ENCODE measurements at regions not wholly inside any gene's neighbourhood (a gene's known extent, or its start where the extent isn't known, plus 50 kb on each side); places are given as distances from the start of the nearest gene placed in this dataset.

DNA sequence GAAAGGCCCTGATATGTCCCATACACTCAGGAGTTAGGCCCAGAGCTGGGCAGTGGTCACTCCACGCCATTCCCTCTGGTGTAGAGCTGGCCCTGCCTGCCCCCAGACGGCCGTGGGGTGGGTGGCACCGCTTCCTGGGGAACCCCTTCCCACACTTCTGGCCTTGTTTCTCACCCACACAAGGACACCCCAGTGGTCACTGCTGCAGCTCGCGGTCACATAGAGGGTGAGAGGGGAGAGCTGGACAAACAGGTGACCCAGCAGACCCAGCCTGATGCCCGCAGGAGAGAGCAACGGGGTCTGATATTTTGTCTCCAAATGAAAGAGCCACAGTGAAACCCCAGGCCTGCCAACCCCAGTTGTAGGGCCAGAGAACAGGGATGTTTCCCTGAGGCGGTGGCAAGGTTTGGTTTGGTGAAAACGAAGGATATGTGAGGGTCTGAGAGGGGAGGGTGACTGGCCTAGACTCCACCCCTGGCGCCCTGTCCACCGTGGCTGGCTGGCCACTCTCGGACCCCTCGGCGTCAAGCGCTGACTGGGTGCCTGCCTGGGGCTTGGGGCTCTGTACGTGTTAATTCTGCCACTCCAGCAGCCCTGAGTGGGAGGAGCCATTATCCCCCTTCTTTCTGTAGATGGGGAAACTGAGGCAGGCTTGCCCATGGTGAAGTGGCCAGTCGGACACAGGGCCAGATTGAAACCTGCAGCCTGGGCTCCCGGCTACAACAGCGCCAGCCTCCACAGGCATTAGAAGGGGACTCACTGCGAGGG, 71.0 kb upstream of the PPARA start:
- DNase-seq = no peak

DNA sequence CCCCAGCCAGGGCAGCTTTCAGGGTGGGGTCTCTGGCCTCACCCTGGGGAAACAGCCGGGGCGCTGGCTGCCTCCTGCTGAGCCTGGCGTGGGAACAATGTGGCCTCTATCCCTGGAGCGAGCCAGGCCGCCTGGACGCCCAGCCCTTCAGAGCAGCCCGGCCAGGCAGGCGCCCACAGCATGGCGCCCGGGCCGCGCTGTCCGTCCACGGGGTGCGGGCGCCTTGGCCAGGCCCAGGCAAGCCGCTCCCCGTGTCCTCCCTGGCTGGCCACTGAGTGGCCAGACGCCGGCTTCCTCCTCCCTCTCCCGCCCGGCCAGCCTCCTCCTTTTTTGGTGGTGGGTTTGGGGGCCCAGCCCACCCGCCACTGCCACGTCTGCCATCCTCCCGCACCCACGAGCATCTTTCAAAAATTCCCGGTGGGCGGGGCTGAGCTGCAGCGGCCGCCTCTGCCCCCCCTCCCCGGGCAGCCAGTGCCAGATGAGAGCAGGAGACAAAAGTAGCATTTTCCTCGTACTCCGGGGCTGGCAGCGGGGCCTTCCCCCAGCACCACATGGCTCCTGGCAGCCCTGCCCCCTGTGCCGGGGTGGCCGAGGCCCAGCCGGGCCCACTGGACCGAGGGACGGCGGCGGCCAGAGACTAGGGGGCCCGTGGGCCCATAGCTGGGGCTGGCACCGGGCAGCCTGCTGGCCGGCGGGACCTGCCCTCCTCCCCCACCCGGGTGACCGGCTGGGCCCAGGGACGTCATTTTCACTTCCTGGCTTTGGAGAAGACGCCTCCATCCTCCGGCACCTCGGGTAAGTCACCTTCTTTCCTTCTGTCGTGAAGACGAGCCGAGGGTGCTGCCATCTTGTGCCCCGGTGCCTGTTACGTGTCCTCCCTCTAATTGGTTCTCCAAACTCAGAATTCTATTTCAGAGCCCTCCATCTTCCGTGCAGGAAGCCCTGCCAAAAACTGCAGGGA, 70.2 kb upstream of the PPARA start:
- DNase-seq = no peak

DNA sequence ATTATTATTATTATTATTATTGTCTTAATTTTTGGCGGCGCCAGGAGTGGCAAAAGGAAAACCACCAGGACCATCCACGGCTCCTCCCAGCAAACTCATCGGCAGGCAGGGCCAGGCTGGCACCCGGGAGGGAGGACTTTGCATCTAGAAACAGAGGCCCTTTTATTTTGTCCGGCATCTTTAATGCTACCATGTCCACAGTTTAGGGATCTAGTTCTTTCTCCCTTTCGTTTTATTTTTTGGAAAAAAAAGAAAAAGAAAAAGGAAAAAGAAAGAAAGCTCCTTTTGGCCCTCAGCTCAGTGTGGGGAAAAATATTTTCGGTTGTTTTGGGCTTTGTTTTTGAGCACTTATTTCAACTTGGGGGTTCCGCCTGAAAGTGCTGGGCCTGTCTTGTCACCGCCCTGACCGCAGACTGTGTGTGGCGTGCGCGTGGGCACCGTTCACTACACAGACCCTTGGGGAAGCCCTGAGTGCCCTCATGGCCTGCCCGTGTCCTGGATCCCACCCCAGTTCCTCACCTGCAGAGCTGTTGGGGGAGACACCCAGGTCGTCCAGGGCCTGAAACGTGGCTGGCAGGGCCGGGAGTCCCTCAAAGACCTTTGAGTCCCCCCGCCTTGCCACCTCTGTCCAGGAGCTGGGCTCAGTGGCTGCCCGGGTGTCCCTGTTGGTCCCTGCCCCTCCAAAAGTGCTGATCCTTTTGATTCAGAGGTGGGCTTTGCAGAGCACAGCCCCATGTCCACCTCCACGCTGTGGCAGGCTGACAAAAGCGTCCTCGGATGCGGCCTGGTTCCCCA, 69.1 kb upstream of the PPARA start:
- no peak for DNase-seq

DNA sequence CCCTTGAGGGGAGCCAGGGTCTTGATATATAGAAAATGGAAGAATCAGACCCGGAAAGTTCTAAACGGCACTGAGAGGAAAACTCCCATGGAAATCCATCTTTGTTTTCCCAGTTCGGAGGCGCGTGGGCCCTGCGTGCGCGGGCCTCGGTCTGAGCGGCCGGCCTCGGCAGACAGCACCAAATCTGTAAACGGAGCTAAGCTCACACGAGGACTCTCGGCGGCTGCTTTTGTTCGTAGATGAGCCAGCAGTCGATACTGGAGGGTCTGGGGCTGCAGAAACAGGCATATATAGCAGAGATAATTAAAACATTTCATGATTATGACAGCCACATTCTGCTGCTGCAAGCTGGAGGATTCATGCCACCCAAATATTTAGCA, 68.5 kb upstream of the PPARA start:
- DNase-seq = no peak

DNA sequence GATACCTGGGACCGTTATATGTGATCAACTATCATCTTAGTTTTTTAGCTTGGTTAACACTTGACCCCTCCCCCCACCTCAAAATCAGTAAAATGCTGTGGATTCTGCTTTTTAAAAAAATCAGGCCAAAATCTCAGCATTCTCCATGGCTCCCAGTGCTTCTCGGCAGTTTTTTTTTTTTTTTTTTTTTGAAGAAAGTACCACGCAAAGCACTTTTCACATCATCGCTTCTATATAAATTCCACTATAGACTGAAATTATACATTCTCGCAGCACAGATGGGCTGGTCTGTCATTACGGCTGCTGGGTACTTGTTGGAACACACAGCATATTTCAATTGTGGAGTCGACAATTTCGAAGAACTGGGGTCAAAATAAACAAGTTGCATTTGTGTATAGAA, 67.7 kb upstream of the PPARA start:
- no peak for DNase-seq

DNA sequence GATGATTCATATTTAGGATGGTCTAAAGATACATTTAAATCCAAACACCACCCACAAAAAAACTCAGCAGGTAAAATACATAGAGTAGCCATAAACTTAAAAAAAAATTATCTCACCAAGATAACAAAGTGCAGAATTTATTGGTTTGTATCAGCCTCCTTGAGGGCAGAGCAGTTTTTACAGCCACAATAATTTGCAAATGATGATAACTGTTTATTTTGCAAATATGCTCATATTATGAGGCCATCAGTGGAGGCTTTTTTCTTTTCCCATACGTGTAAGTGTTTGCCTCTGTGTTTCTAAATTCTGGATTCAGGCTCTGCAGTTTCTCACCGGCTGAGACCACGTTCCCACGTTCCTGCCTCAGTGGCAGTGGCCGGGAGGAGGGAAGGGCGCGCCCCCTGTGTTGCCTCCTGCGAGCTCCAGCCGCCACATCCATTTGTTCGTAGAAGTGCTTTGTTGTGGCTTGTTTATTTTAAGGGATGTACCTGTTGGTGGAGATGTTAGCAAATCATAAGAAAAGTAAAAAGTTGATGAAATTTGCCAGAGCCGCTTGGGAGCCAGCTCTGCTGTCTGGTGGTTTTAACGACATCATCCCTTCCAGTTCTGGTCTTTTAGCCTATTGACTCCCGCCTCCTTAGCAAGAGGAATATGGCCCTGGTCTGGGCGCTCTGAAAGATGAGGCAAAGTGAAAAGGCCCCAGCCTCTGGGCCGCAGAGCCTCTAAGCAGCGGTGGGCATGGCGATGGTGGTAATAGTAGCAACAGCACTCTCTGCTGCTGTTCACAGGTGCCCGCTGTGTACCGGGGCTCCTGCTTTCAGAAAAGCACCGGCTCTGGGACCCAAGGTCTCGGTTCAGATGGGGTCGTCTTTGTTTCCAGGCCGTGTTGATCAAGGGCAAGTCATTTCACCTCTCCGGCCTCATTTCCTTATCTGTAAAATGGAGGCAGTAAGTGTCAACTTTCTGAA, 66.7 kb upstream of the PPARA start:
- DNase-seq = no peak

DNA sequence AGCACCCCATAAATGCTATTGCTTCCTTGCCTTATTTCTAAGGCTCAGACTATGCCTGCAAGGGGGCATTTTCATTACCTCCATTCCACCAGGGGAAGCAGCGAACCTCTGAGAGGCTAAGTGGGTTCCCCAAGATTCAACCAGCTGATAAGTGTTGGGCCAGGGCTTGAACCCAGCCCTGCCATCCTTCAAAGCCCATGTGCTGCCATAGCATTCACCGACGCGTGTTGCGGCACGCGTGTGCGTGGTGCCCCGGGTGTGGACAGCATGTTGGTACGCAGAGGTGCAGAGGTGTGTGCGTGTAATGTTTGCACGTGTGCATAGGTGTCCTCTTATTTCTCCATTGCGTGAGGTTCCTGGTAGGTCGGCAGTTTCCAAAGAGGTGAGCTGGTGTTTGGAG, 66.0 kb upstream of the PPARA start:
- no peak for DNase-seq

DNA sequence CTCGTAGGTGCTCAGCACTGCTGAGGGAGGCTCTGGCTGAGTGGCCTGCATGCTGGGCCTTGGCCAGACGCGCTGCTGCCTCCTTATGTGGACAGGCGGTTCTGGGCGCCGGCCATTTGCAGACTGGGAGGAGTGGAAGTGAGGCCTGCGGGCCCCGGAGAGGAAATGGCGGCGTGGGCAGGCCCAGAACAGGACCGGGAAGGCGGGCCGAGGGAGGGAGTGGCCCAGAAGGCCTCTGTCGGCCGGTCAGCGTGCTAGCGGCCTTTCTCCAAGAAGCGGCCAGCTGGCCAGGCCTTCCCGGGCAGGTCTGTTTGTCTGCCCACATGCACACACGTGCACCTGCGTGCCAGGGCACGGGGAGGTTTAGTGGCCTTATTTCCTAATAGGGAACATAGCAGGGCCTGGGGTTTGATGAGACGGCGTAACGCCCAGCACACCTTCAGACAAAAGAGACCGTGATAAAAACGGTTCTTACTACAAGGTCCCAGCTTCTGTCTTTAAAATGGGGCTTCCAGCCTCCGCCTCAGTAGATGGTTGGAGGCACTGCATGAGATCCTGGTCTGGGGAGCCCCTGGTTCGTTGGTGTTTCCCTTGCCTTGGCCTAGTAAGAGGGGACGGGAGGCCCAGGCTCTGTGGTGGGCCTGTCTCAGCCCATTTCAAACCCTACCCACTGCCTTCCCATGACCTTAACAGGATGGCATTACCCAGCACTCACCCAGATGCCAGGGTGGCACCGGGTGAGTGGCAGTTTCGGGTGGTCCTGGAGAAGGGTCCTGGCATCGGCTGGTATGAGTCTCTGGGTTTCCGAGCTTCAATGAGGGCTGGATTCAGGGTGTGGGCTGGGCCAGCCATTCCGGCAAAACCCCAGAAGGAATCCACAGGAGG, 65.1 kb upstream of the PPARA start:
- DNase-seq = no peak

DNA sequence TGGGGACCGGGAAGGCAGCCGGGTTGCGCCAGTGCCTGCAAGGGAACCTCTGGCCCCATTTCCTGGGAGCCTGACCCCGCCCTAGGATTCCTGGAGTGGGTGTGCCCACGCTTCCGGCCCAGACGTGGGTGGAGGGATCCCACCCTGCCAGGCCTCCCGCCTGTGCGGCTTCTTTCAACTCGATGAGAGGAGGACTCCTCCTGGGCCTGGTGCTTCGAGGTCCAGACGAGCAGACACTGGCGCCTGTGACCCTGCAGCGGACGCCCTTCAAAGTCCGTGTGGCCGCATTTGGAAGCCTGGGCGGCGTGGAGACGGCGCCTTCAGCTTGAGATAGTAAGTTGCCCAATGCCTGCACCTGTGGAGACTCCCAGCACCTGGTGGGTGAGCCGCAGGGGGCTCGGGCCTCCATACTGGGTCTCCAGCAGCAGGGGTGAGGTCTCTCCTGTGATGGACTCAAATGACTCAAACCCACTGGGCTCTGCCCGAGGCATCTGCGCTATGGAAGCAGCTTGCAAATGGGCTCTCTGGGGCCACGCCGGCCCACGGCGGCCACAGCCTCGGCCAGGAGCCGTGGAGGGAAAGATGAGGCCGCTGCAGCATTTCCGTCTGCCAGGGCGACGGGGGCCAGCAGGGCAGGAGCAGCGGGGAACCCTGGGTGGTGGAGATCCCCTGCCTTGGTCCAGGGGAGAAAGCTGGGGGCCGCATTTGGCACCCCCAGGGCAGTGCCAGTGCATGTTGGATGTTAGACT, 64.3 kb upstream of the PPARA start:
- DNase-seq = no peak

DNA sequence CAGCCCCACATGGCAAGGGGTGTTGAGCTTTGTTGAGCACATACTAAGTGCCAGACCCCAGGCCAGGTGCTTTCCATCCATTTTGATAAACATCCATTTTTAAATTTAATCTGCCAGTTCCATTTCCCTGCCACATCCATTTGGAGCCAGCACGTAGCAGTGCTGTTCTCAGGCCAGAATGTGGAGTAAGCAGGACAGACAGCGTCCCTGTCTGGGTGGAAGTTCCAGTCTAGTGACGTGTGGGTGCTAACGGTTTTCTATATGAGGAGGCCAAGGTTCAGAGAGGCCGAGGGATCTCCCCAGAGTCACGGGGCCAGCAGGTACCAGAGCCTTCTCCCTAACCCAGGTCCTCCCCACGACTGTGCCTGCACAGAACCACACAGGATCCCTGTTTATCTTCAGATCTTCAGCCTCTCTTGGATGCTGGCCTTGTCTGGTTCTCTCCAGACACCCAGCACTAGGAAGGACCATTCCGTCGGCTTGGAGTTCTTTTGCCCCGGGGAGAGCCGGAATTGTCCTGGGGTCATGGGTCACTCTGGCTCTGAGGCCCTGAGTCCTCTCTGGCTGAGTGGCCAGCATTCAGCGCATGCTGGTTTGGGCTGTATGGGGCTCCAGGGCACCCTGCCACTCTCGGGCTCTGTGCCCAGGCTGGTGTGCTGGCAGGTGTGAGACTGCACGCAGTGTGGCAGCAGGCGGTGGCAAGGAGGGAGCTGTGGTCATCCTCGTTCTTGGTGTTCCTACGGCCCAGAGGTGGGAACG, 63.6 kb upstream of the PPARA start:
- no peak for DNase-seq

DNA sequence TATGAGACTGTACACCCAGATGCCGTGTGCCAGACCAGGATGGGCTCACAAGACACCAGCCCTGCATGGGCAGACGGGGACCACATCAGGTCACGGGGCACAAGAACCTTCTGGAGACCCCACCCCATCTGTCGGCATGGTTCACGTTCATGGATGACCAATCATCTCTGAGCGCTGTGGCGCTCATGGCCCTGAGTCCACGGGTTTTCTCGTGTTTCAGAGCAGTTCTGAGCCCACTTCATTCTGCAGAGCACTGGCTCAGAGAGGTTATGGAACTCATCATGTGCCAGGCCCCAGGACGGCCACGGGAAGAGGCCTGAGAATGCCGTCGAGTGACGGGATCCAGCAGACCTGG, 63.0 kb upstream of the PPARA start:
- no peak for DNase-seq

DNA sequence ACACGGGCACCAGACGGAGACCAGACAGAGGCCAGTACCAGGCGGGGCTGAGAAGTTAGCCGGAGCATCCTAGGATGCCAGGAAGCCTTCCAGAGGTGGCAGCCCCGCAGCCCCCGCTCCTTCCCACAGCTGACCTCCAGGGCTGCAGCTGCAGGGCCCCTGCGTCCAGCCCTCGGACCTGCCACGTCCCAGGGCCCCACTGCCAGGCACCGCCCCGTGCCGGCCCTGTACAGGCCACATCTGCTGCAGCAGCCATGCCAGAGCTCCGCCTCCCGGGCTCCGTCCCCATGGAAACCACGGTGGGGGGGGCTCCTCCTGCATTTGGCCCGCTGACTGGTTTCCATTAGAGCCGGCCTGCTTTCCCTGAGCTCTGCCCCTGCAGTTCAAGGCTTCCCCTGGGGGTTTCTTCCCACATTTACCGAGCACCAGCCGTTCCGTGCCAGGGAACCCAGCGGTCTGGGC, 62.5 kb upstream of the PPARA start:
- no peak for DNase-seq

DNA sequence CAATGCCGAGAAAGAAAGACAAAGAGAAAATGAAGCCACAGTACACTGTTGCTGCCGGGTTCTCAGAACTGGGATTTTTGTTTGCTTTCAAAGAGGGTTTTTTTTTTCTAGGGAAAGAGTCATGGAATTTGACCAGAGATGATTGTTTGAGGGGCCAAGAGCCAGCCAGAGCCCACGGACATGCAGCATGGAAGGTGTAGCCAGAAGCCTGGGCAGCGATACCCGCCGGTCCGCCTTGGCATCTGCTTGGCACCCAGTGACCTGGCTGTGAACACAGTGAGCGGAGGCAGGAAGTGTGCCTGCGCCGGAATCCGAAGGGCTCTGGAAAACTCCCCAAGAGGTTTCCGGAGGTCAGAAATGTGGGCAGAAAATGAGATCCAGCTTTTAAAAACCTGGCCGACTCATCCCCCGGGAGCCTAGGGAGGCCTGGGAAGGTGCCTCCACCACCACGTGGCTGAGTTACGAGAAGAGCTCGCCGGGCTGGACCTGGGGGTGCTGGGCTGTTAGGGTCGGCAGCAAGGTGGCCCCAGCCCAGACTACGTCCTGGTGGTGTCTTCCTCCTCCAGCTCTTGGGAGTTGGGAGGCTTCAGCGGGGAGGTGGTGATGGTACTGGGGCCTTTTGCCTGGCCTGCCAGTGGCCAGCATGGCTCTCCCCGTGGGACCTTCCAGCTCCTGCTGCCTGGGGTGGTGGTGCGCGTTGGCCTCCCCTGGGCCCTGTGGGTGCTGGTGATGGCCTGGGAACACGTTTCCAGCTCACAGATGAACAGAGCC, 61.6 kb upstream of the PPARA start:
- DNase-seq = no peak

DNA sequence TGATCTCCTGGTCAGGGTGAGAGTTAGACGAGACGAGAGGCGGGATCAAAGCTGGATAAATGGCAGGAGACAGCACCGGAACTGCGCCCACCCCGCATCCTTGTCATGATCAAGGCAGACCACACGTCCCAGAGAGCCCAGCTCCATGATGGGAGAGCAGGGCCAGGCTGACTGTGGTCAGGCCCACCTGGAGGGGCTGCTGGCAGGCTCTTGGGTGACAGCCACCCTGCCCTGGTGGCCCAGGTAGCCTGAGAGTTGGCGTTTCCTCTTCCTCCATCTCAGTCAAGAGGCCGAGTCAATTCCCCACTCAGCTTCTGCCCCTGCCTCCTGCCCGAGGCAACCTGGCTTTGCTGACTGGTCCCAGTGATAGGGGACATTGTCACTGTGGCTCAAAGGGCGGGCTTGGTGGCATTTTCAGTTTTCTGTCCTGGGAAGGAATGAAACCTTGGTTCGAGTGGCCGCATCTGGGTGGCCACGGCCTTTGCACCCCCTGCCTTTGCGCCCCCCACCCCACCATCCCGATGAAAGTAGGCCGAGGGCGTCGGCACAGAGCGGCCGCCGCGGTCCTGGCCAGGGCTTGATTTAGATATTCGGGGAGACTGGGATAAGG, 60.8 kb upstream of the PPARA start:
- no peak for DNase-seq

DNA sequence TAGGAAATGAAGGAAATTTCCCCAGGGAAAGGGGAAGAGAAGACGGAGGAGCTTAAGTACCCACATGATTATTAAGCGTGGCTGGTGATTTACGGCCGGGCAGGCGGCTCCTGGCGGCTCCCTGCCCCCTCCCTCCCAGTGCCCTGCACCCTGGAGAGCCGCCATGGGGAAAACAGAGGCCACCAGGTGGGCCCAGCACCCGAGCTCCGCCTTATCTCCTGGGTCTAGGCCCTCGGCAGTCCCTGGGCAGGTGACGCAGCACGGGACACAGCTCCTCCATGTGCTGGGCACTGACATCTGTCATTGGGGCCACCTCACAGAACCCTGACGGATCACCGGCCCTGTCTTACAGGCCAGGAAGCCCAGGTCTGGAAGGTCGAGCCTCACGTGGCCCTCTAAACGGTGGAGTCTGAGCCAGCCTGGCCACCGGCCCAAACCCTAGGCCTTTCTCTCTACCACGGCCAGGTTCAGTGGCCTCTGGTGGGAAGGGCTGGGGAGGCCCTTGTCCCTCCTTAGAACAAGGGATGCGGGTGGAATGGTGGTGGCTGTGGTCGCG, 60.2 kb upstream of the PPARA start:
- no peak for DNase-seq

DNA sequence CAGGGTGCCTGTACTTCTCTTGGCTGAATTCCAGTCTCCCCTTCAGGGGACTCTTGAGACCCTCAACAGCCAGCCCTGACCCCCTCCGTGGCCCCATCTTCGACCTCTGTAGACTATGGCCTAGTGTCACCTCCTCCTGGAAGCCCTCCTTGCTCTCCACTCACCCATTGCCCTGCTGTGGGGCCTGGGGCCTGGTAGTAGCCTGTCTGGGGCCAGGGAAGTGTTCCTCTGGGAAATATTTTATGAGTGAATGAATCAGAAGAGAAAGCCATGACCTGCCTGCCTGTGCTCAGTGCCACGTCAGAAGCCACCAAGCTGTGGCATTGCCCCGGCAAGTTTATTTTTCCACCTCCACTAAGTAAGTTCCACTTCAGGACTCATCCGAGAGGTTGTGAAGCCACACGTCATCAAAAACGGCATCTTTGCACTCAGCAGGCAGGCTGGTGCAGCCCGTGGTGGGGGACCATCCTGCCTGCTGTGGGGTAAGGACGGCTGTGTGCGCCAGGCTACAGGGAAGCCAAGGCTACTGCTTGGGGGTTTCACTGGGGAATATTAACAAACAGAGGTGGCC, 59.6 kb upstream of the PPARA start:
- no peak for DNase-seq

DNA sequence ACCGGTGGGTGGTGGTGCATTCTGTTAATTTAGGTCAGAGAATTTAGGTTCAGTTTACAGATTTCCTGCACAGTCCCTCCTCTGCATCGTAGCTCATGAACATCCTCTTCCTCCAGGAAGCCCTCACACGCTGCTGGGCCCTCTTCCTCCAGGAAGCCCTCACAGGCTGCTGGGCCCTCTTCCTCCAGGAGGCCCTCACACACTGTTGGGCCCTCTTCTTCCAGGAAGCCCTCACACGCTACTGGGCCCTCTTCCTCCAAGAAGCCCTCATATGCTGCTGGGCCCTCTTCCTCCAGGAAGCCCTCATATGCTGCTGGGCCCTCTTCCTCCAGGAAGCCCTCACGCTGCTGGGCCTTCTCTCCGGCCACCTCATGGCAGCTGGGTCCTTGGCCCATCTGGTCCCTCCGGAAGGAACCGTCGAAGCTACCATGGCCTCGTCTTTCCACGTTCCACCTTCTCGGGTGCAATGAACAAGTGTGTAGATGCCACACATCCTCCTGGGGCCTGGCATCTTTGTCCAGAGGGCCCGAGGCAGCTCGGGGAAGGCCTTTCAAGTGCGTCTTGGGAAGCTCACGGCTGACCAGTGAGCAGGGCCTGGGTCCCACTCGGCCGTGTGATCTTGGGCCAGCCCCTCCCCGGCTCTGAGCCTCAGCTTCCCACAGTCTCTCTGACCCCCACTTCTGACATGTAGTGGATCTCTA, 58.9 kb upstream of the PPARA start:
- DNase-seq = no peak
